ENCODE measurements at regions not wholly inside any gene's neighbourhood (a gene's known extent, or its start where the extent isn't known, plus 50 kb on each side); places are given as distances from the start of the nearest gene placed in this dataset.

GRCh38 chr13:65166675-65167074 lies 2063.5 kb downstream of the PCDH9 start:
- no peak for ATAC-seq
- TF ChIP-seq ZNF565 (CRISPR knock-in tag; conservative IDR thresholded peaks at IDR 0.05; ENCODE audit: low read depth), result no peak
- TF ChIP-seq TCF4 (CRISPR knock-in tag; IDR thresholded peaks at IDR 0.05; ENCODE audit: borderline replicate concordance), result no peak
- no peak for TF ChIP-seq ZNF70 (CRISPR knock-in tag; IDR thresholded peaks at IDR 0.05)
- no peak for TF ChIP-seq ISL1 (CRISPR knock-in tag; IDR thresholded peaks at IDR 0.05)
- no peak for TF ChIP-seq ZNF8 (CRISPR knock-in tag; IDR thresholded peaks at IDR 0.05)
- TF ChIP-seq CREB5 (CRISPR knock-in tag; IDR thresholded peaks at IDR 0.05; ENCODE audit: low read depth), result no peak
- TF ChIP-seq CSDC2 (CRISPR knock-in tag; IDR thresholded peaks at IDR 0.05), result no peak
- TF ChIP-seq PATZ1 (CRISPR knock-in tag; IDR thresholded peaks at IDR 0.05; ENCODE audit: borderline replicate concordance), result no peak
- no peak for TF ChIP-seq ZC3H10 (CRISPR knock-in tag; IDR thresholded peaks at IDR 0.05)
- no peak for TF ChIP-seq ZFP30 (CRISPR knock-in tag; IDR thresholded peaks at IDR 0.05)
- TF ChIP-seq OSR1 (CRISPR knock-in tag; IDR thresholded peaks at IDR 0.05), result no peak
- TF ChIP-seq TOX (CRISPR knock-in tag; IDR thresholded peaks at IDR 0.05; ENCODE audit: borderline replicate concordance), result no peak
- no peak for TF ChIP-seq POU6F1 (CRISPR knock-in tag; IDR thresholded peaks at IDR 0.05; ENCODE audit: borderline replicate concordance, low read depth)
- no peak for TF ChIP-seq GLIS3 (CRISPR knock-in tag; IDR thresholded peaks at IDR 0.05)
- TF ChIP-seq SNAI2 (CRISPR knock-in tag; IDR thresholded peaks at IDR 0.05), result no peak
- TF ChIP-seq ARNTL (CRISPR knock-in tag; IDR thresholded peaks at IDR 0.05; ENCODE audit: borderline replicate concordance, low read depth), result no peak

GRCh38 chr13:65159803-65160202 lies 2070.3 kb downstream of the PCDH9 start:
- no peak for TF ChIP-seq TOX (CRISPR knock-in tag; IDR thresholded peaks at IDR 0.05; ENCODE audit: borderline replicate concordance)
- TF ChIP-seq, protein P1, sequence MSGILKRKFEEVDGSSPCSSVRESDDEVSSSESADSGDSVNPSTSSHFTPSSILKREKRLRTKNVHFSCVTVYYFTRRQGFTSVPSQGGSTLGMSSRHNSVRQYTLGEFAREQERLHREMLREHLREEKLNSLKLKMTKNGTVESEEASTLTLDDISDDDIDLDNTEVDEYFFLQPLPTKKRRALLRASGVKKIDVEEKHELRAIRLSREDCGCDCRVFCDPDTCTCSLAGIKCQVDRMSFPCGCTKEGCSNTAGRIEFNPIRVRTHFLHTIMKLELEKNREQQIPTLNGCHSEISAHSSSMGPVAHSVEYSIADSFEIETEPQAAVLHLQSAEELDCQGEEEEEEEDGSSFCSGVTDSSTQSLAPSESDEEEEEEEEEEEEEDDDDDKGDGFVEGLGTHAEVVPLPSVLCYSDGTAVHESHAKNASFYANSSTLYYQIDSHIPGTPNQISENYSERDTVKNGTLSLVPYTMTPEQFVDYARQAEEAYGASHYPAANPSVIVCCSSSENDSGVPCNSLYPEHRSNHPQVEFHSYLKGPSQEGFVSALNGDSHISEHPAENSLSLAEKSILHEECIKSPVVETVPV (CRISPR knock-in tag; IDR thresholded peaks at IDR 0.05), result no peak
- no peak for ATAC-seq

DNA sequence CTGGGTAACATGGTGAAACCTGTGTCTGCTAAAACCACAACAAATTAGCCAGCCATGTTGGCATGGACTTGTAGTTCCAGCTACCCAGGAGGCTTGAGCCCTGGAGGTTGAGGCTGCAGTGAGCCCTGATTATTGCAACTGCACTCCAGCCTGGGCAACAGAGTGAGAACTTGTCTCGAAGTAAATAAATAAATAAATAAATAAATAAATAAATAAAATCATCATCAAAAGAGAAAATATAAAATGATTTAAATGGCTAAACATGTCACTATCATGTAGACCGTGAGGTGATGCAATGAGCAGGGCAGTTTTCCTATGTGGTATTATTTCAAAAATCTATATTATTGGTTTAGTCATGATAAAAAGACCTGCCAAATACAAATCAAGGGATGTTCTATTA lies 2074.3 kb downstream of the PCDH9 start:
- no peak for TF ChIP-seq ISL1 (CRISPR knock-in tag; IDR thresholded peaks at IDR 0.05)
- no peak for TF ChIP-seq ZNF70 (CRISPR knock-in tag; IDR thresholded peaks at IDR 0.05)
- TF ChIP-seq ESRRG (CRISPR knock-in tag; IDR thresholded peaks at IDR 0.05), result no peak
- TF ChIP-seq ZC3H10 (CRISPR knock-in tag; IDR thresholded peaks at IDR 0.05), result no peak
- no peak for TF ChIP-seq PPARA (CRISPR knock-in tag; IDR thresholded peaks at IDR 0.05; ENCODE audit: borderline replicate concordance)
- TF ChIP-seq ZFP3 (CRISPR knock-in tag; IDR thresholded peaks at IDR 0.05), result no peak
- no peak for TF ChIP-seq SNAI2 (CRISPR knock-in tag; IDR thresholded peaks at IDR 0.05)
- no peak for TF ChIP-seq ZNF8 (CRISPR knock-in tag; IDR thresholded peaks at IDR 0.05)
- no peak for TF ChIP-seq CSDC2 (CRISPR knock-in tag; IDR thresholded peaks at IDR 0.05)
- TF ChIP-seq, protein P1 (CRISPR knock-in tag; IDR thresholded peaks at IDR 0.05), result no peak
- TF ChIP-seq ZNF565 (CRISPR knock-in tag; conservative IDR thresholded peaks at IDR 0.05; ENCODE audit: low read depth), result no peak
- no peak for TF ChIP-seq ARNTL (CRISPR knock-in tag; IDR thresholded peaks at IDR 0.05; ENCODE audit: borderline replicate concordance, low read depth)
- TF ChIP-seq CREB5 (CRISPR knock-in tag; IDR thresholded peaks at IDR 0.05; ENCODE audit: low read depth), result no peak
- ATAC-seq, result no peak
